Heart right ventricle (tissue), 16 donors: ENCODE measurements at regions not wholly inside any gene's neighbourhood (a gene's known extent, or its start where the extent isn't known, plus 50 kb on each side); places are given as distances from the start of the nearest gene placed in this dataset.

Experiments
- ATAC-seq, 8 donors: fragments of 200-7000 bp; cut with Tn5 transposase; one replicate each; pipeline ENCODE4 v1.9.1; 2020; ENCODE audit warnings: mild to moderate bottlenecking in 8 of 8, moderate library complexity in 8 of 8, moderate number of reproducible peaks in 1 of 8
- DNase-seq, 2 donors: peaks; one replicate each; pipeline ENCODE4 v3.0.0-alpha.2; 2020
- H3K27ac ChIP-seq, 10 donors: fragments of 200-600 bp; sonication (generic) in 2 of 10; one replicate each; pipeline versions ENCODE4 v1.5.0 to v1.8.0; 2020 to 2022; ENCODE audit warnings: mild to moderate bottlenecking in 3 of 10
- H3K27me3 ChIP-seq, 7 donors: fragments of 200-600 bp; one replicate each; pipeline ENCODE4 v1.8.0; 2021 to 2022; ENCODE audit warnings: mild to moderate bottlenecking in 2 of 7
- H3K36me3 ChIP-seq, 9 donors: fragments of 200-600 bp; sonication (generic) in 1 of 9; one replicate each; pipeline versions ENCODE4 v1.5.0 to v1.8.0; 2020 to 2022; ENCODE audit warnings: mild to moderate bottlenecking in 2 of 9
- H3K4me1 ChIP-seq, 9 donors: fragments of 200-600 bp; sonication (generic) in 1 of 9; one replicate each; pipeline versions ENCODE4 v1.5.0 to v1.8.0; 2020 to 2022; ENCODE audit warnings: mild to moderate bottlenecking in 4 of 9
- H3K4me3 ChIP-seq, 10 donors: fragments of 200-600 bp; sonication (generic) in 2 of 10; one replicate each; pipeline versions ENCODE4 v1.5.0 to v1.8.0; 2020 to 2022; ENCODE audit warnings: mild to moderate bottlenecking in 7 of 10, moderate library complexity in 2 of 10
- H3K9me3 ChIP-seq, 11 donors: fragments of 200-600 bp in 10 of 11; sonication (generic) in 2 of 11; one replicate each; pipeline versions ENCODE4 v1.5.0 to v1.8.0; 2013 to 2022; ENCODE audit warnings: mild to moderate bottlenecking in 2 of 11, control low read depth in 1 of 11, moderate library complexity in 1 of 11
- CTCF ChIP-seq, 9 donors: fragments of 200-600 bp; sonication (generic) in 2 of 9; IDR thresholded peaks; one replicate each; pipeline versions ENCODE4 v1.5.0 to v1.8.0; 2021 to 2022; ENCODE audit warnings: antibody characterized with exemption in 9 of 9, mild to moderate bottlenecking in 5 of 9, moderate library complexity in 1 of 9
- WGBS, 2 donors: extraction: QIAGEN DNeasy Blood & Tissue Kit; methylation state at CpG; one replicate each; pipeline ENCODE4 v1.1.7; 2013; ENCODE audit warnings: inconsistent platforms in 1 of 2; 5-methylcytosine and 5-hydroxymethylcytosine counted together
- intact Hi-C, 10 donors: fragments of 100-400 bp; cut with DNase I; formaldehyde crosslinking; loops; one replicate each; pipeline versions ENCODE4 v1.11.1 to v1.14.2; 2022
- donor health status: Arrhythmogenic right ventricular cardiomyopathy.
- donor health status: ischemic (EF 13 %, LVEDD 7.1; RV severe dilation, severe dysfunction).
- donor health status: healthy with polysubstance abuse.
- donor health status: DM: no; HTN: yes; CAD: no.
- donor health status: DM: no; HTN: no; CAD: no.
- donor health status: ischemic (EF 25% LVEDD 6.9; RV normal size, moderate dysfunction).
- donor health status: ischemic (EF 25% LVEDD 5.7; RV mildly dilated, moderate dysfunction).
- donor health status: healthy.
- donor health status: DM: yes; HTN: yes; CAD: no.
- donor health status: Ischemic cardiomyopathy.
- donor health status: ischemic (EF 35%, LVEDD 5.7; RV mildly dilated, moderate dysfunction).
- donor health status: nonischemic (EF 11% LVEDD 7.7; RV severe dilation, severe dysfunction).
- donor health status: DM: yes; HTN: yes; CAD: no.
- donor health status: PGD.
- donor health status: ischemic (EF 29% LVEDD 5.4; RV normal size, mild dysfunction).
- donor health status: nonischemic (EF 23%, LVEDD 6.1; RV moderate dilation, normal function).

GRCh38 chr17:22469101-22469880, 777.0 kb downstream of the KCNJ18 start:
- no peaks in the 10 kb centered on the region for H3K4me1 ChIP-seq
- no peak overlapping the region for H3K4me3 ChIP-seq
- DNase-seq (no peak), ATAC-seq (no peak)
- H3K36me3 ChIP-seq = no peaks in the 10 kb centered on the region
- no peaks in the 10 kb centered on the region for H3K27me3 ChIP-seq
- H3K9me3 ChIP-seq = peaks cover 0 to 21% (median 0%) of the 10 kb centered on the region in 11 donors
- H3K27ac ChIP-seq = no peak overlapping the region
- WGBS, 2 donors = 79 to 84% methylated on average over 9 of the region's 9 CpGs
- intact Hi-C loops = no loop called here
- no peak for TF ChIP-seq CTCF (IDR thresholded peaks at IDR 0.05)

- Histone ChIP-seq H3K36me3 (no peaks in the 10 kb centered on the region), H3K27ac (no peak overlapping the region), H3K27me3 (no peaks in the 10 kb centered on the region), H3K9me3 (peaks cover 0 to 21% (median 0%) of the 10 kb centered on the region in 11 donors), H3K4me1 (no peaks in the 10 kb centered on the region), H3K4me3 (no peak overlapping the region)
- TF ChIP-seq CTCF (IDR thresholded peaks at IDR 0.05) = no peak
- ATAC-seq = no peak
- intact Hi-C loops = loop anchor here in 1 of 10 donors (10.0 kb wide), 1 partner anchor 75 kb away; no protein-coding TSS in a partner anchor
- no peak for DNase-seq
- 52 to 59% methylated on average over 4 of the region's 4 CpGs for WGBS, 2 donors
Observed at GRCh38 chr17:22469941-22470340, 777.6 kb downstream of the KCNJ18 start.

GRCh38 chr17:22470411-22471175, 778.3 kb downstream of the KCNJ18 start:
- DNase-seq (no peak), ATAC-seq (no peak)
- H3K27me3 ChIP-seq = no peaks in the 10 kb centered on the region
- H3K4me3 ChIP-seq = no peak overlapping the region
- no peaks in the 10 kb centered on the region for H3K36me3 ChIP-seq
- intact Hi-C loops = loop anchor here in 1 of 10 donors (10.0 kb wide), 1 partner anchor 74 kb away; no protein-coding TSS in a partner anchor
- H3K4me1 ChIP-seq = no peaks in the 10 kb centered on the region
- peaks cover 0 to 21% (median 0%) of the 10 kb centered on the region in 11 donors for H3K9me3 ChIP-seq
- no peak overlapping the region for H3K27ac ChIP-seq
- 56 to 57% methylated on average over 7 of the region's 7 CpGs for WGBS, 2 donors
- no peak for TF ChIP-seq CTCF (IDR thresholded peaks at IDR 0.05)

GRCh38 chr17:22484826-22485225, 792.5 kb downstream of the KCNJ18 start:
- TF ChIP-seq CTCF (IDR thresholded peaks at IDR 0.05) = no peak
- DNase-seq = no peak
- intact Hi-C loops = no loop called here
- no peak for ATAC-seq
- H3K27me3 ChIP-seq = no peaks in the 10 kb centered on the region
- 54 to 57% methylated on average over 3 of the region's 3 CpGs for WGBS, 2 donors
- H3K27ac ChIP-seq = no peak overlapping the region
- no peaks in the 10 kb centered on the region for H3K36me3 ChIP-seq
- peaks cover 0 to 39% (median 0%) of the 10 kb centered on the region in 11 donors for H3K9me3 ChIP-seq
- no peak overlapping the region for H3K4me3 ChIP-seq
- no peaks in the 10 kb centered on the region for H3K4me1 ChIP-seq
